Kidney epithelial cell (primary cell): ENCODE measurements at regions not wholly inside any gene's neighbourhood (a gene's known extent, or its start where the extent isn't known, plus 50 kb on each side); places are given as distances from the start of the nearest gene placed in this dataset.
A peak's percentile ranks its signal among the peaks of the same experiment; 100 is the strongest.

Experiments used
- DNase-seq: peaks from one replicate; pipeline ENCODE4 v3.0.0-alpha.2; 2010; ENCODE audit warnings: low read depth
- H3K27me3 ChIP-seq: 2 replicates; pipeline ENCODE4 v1.6.0; 2011; ENCODE audit warnings: low read length; ENCODE audit not compliant: control insufficient read depth, insufficient read depth
- H3K36me3 ChIP-seq: 2 replicates; pipeline ENCODE4 v1.5.1; 2011; ENCODE audit warnings: low read length; ENCODE audit not compliant: control insufficient read depth, insufficient read depth
- H3K4me3 ChIP-seq: 2 replicates; pipeline ENCODE4 v1.5.1; 2011; ENCODE audit warnings: low read depth, mild to moderate bottlenecking, control low read depth, low read length
- TF ChIP-seq, protein P1 (sequence below): IDR thresholded peaks from 2 replicates; pipeline ENCODE4 v1.5.1; 2011; ENCODE audit warnings: mild to moderate bottlenecking, moderate library complexity, low read length, control low read depth, inconsistent platforms; ENCODE audit not compliant: insufficient read depth, poor library complexity, severe bottlenecking

DNA sequence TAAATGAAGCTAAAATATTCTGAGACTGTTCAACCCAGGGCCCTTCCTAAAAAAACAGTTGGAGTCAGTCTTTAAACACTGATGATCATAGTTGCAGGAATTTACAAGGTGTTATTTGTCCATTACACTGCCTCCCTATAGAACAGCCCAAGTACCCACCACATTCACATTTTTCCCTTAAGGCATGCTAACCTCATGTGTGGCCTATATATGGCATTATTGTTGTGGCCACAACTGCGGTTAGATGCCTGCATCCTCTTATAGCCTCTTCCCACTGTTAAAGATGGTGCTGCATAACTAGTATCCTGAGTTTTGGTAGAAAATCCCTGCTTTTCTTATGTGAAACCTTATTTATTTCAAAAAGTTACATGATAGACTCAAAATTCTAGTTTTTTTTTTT lies 287.9 kb upstream of the SEMA3A start:
- TF ChIP-seq, protein P1, sequence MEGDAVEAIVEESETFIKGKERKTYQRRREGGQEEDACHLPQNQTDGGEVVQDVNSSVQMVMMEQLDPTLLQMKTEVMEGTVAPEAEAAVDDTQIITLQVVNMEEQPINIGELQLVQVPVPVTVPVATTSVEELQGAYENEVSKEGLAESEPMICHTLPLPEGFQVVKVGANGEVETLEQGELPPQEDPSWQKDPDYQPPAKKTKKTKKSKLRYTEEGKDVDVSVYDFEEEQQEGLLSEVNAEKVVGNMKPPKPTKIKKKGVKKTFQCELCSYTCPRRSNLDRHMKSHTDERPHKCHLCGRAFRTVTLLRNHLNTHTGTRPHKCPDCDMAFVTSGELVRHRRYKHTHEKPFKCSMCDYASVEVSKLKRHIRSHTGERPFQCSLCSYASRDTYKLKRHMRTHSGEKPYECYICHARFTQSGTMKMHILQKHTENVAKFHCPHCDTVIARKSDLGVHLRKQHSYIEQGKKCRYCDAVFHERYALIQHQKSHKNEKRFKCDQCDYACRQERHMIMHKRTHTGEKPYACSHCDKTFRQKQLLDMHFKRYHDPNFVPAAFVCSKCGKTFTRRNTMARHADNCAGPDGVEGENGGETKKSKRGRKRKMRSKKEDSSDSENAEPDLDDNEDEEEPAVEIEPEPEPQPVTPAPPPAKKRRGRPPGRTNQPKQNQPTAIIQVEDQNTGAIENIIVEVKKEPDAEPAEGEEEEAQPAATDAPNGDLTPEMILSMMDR: no peak
- Histone ChIP-seq H3K36me3 (no peaks in the 10 kb centered on the region), H3K4me3 (no peak overlapping the region), H3K27me3 (no peaks in the 10 kb centered on the region)
- DNase-seq: no peak

DNA sequence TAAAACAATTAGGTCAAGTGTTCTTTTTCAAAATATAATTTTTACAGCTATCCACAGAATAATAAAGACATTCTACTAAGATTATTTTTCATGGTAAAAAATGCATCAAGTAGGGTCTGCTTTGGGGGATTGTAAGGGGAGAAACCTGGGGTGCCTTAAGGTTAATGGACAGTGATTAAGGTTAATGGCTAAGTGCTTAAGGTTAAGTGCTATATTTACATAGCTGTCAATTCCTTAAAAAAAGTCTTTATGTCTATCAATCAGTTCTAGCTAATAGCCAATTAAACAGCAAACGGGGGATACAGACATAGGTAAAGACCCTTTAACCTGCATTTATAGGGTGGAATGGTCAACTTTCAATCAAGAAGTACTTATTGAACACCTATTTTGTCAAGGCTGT lies 284.5 kb upstream of the SEMA3A start:
- H3K27me3 ChIP-seq: no peaks in the 10 kb centered on the region
- H3K36me3 ChIP-seq: no peaks in the 10 kb centered on the region
- no peak for DNase-seq
- no peak overlapping the region for H3K4me3 ChIP-seq
- TF ChIP-seq, protein P1: no peak

- TF ChIP-seq, protein P1: no peak
- peak; percentile 2 for DNase-seq
- Histone ChIP-seq H3K4me3 (no peak overlapping the region), H3K27me3 (no peaks in the 10 kb centered on the region), H3K36me3 (no peaks in the 10 kb centered on the region)
These were observed 283.3 kb upstream of the SEMA3A start for GRCh38 chr7:84477786-84478478.

DNA sequence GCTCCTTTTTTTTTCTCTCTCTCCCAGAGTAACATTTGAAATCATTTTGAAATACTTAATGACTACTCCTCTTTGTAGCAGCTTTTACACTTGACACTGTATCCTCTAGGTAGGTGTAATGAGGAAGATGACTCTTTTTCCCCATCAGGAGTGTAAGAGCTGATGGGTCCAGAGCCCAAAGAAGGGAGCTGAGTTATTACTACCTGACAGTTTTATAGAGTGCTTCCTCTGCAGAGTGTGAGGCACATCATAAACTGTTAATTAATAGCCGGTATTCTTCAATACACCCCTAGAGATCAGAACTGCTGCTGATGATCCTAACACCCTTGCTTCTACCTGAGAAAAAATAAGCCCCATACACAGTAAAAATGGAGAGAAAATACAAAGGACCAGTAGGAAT lies 279.8 kb upstream of the SEMA3A start:
- TF ChIP-seq, protein P1: no peak
- no peaks in the 10 kb centered on the region for H3K36me3 ChIP-seq
- no peak for DNase-seq
- H3K4me3 ChIP-seq: no peak overlapping the region
- H3K27me3 ChIP-seq: no peaks in the 10 kb centered on the region

DNA sequence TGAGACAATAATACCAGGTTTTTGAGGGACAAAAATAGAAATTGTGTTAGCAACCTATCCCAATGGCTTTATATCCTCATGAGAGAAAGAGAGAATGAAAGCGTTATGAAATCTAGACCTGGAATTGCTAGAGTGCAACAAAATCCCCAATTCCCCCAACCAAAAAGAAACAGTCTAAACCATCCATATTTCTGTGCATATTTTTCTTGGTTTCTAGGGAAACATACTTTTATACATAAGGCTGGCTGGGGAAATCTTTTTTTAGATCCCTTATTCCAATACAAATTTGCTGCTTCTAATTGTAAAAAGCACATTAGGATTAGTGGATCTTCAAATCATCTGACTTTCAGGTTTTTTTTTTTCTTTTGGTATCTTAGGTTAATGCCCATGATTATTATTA lies 277.0 kb upstream of the SEMA3A start:
- TF ChIP-seq, protein P1: no peak

DNA sequence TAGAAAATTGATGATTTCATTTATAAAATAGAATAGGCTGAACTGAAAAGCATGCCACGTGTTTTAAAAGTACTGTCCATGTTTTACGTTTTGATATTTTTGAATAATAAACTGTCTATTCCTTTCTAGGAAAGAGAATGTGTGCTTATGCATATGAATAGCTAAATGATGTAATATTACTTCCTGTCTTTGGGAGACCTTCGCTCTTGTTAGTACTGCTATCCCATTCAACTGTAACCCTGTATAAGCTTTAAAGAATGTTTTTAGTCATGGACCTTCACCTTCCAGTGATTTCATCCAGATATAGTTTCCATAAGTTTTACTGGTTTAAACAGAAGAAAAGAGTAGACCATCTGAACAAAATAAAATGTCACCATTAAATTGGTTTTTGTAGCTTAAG lies 274.4 kb upstream of the SEMA3A start:
- no peak overlapping the region for H3K4me3 ChIP-seq
- no peak for DNase-seq
- no peaks in the 10 kb centered on the region for H3K27me3 ChIP-seq
- no peaks in the 10 kb centered on the region for H3K36me3 ChIP-seq
- TF ChIP-seq, protein P1: no peak

More for the DNA sequence above, 277.0 kb upstream of the SEMA3A start:
- Histone ChIP-seq H3K4me3 (no peak overlapping the region), H3K36me3 (no peaks in the 10 kb centered on the region), H3K27me3 (no peaks in the 10 kb centered on the region)
- DNase-seq: no peak
